ENCODE measurements at regions not wholly inside any gene's neighbourhood (a gene's known extent, or its start where the extent isn't known, plus 50 kb on each side); places are given as distances from the start of the nearest gene placed in this dataset.

GRCh38 chr7:26955516-26955915, 91.1 kb upstream of the SKAP2 start:
- DNase-seq: no peak
- Histone ChIP-seq H3K4me3 (no peak overlapping the region), H3K9me3 (no peaks in the 10 kb centered on the region), H3K4me1 (no peaks in the 10 kb centered on the region), H3K27me3 (no peaks in the 10 kb centered on the region), H3K36me3 (no peaks in the 10 kb centered on the region), H3K27ac (no peak overlapping the region)
- intact Hi-C loops (cut with DNase I; ENCODE audit: low total_unique reads): no loop called here
- TF ChIP-seq POLR2A (IDR thresholded peaks at IDR 0.05) (no peak), CTCF (IDR thresholded peaks at IDR 0.05) (no peak)

GRCh38 chr7:26954951-26955350, 90.6 kb upstream of the SKAP2 start:
- H3K4me3 ChIP-seq: no peak overlapping the region
- no peaks in the 10 kb centered on the region for H3K36me3 ChIP-seq
- H3K27ac ChIP-seq: no peak overlapping the region
- intact Hi-C loops (cut with DNase I; ENCODE audit: low total_unique reads): no loop called here
- no peaks in the 10 kb centered on the region for H3K9me3 ChIP-seq
- no peaks in the 10 kb centered on the region for H3K27me3 ChIP-seq
- no peak for DNase-seq
- no peaks in the 10 kb centered on the region for H3K4me1 ChIP-seq
- TF ChIP-seq CTCF (IDR thresholded peaks at IDR 0.05): no peak
- TF ChIP-seq POLR2A (IDR thresholded peaks at IDR 0.05): no peak

GRCh38 chr7:26951407-26951950, 87.1 kb upstream of the SKAP2 start:
- no peaks in the 10 kb centered on the region for H3K9me3 ChIP-seq
- no peaks in the 10 kb centered on the region for H3K36me3 ChIP-seq
- H3K4me3 ChIP-seq: no peak overlapping the region
- no peak for DNase-seq
- no peaks in the 10 kb centered on the region for H3K4me1 ChIP-seq
- TF ChIP-seq CTCF (IDR thresholded peaks at IDR 0.05): no peak
- TF ChIP-seq POLR2A (IDR thresholded peaks at IDR 0.05): no peak
- intact Hi-C loops (cut with DNase I; ENCODE audit: low total_unique reads): no loop called here
- H3K27ac ChIP-seq: no peak overlapping the region
- H3K27me3 ChIP-seq: no peaks in the 10 kb centered on the region

- no peak for TF ChIP-seq POLR2A (IDR thresholded peaks at IDR 0.05)
- no peak for TF ChIP-seq CTCF (IDR thresholded peaks at IDR 0.05)
- intact Hi-C loops (cut with DNase I; ENCODE audit: low total_unique reads): no loop called here
- H3K27ac ChIP-seq: no peak overlapping the region
- H3K27me3 ChIP-seq: no peaks in the 10 kb centered on the region
- no peak overlapping the region for H3K4me3 ChIP-seq
- H3K9me3 ChIP-seq: no peaks in the 10 kb centered on the region
- no peaks in the 10 kb centered on the region for H3K4me1 ChIP-seq
- no peaks in the 10 kb centered on the region for H3K36me3 ChIP-seq
- DNase-seq: no peak
Measured at GRCh38 chr7:26950889-26951288, 86.5 kb upstream of the SKAP2 start.

GRCh38 chr7:26949319-26949718, 84.9 kb upstream of the SKAP2 start:
- intact Hi-C loops (cut with DNase I; ENCODE audit: low total_unique reads): no loop called here
- no peaks in the 10 kb centered on the region for H3K9me3 ChIP-seq
- no peaks in the 10 kb centered on the region for H3K36me3 ChIP-seq
- DNase-seq: no peak
- H3K4me1 ChIP-seq: no peaks in the 10 kb centered on the region
- H3K4me3 ChIP-seq: no peak overlapping the region
- peaks cover 0 to 3% of the 10 kb centered on the region in 2 donors for H3K27me3 ChIP-seq
- no peak for TF ChIP-seq POLR2A (IDR thresholded peaks at IDR 0.05)
- no peak for TF ChIP-seq CTCF (IDR thresholded peaks at IDR 0.05)
- no peak overlapping the region for H3K27ac ChIP-seq

Measured in uterus (tissue), 3 donors.